ENCODE measurements at regions not wholly inside any gene's neighbourhood (a gene's known extent, or its start where the extent isn't known, plus 50 kb on each side); places are given as distances from the start of the nearest gene placed in this dataset.
"Not testable (repeated sequence)": the region's sequence is repeated elsewhere in the genome, so short reads cannot be mapped to it uniquely, and the experiment has no call there.

DNA sequence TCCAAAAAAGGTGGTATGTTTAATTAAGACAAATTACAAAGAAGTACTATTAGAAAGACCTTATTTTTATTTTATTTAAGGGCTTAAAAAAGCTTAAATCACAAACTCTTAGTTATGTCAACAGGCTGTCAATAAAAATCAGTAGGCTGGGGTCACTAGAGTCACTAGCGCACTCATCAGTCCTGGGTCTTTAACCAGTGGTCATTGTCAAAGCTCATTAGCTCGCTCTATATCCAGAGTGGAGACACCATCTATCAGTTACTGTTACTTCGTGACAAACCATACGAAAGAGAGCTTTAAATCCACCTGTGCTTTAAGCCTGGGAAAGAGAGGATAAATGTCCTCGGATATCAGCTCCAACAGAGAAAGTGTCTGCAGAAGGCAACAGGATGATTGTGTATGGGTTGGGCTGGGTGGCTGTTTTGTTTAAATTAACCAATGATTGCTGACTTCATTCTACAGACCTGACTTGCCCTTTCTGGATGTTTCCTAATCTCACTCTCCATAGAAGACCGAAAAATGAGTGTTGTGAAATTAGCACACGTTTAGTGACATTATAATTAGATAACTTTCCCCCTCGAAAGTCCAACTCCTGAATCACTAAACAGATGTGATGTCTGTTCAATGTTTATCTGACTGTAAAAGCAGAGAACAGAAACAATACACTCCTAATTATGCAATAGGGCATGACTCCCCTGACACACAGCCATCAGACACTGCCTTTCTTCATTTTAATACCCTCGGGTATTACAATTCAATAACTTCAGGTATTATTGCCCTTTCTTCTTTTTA is 123.6 kb upstream of the TNPO1 start:
- no peak for DNase-seq

GRCh38 chr5:72692231-72692637 is 124.2 kb upstream of the TNPO1 start:
- no peak for DNase-seq

DNA sequence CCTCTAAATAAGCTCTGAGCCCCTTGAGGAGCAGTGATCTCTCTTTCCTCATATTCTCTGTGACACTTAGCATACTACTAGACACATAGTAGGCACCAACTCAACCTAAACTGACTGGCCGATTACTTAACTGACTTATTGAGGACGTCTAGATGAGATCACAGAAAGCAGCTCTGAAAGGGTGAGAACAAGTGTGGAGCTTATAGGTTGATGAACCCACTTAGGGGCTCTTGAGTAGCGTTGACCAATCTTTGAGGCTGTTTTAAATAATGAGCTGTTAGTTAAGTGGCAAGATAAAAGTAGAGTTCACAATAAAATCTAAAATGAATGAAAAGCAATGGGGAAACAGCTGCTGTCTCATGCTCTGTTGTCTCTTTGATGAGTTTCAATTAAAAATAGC is 124.7 kb upstream of the TNPO1 start:
- no peak for DNase-seq

GRCh38 chr5:72688916-72689315 is 127.5 kb upstream of the TNPO1 start:
- no peak for DNase-seq

GRCh38 chr5:72687288-72687687 is 129.2 kb upstream of the TNPO1 start:
- no peak for DNase-seq

GRCh38 chr5:72682561-72682960 is 133.9 kb upstream of the TNPO1 start:
- no peak for DNase-seq

DNA sequence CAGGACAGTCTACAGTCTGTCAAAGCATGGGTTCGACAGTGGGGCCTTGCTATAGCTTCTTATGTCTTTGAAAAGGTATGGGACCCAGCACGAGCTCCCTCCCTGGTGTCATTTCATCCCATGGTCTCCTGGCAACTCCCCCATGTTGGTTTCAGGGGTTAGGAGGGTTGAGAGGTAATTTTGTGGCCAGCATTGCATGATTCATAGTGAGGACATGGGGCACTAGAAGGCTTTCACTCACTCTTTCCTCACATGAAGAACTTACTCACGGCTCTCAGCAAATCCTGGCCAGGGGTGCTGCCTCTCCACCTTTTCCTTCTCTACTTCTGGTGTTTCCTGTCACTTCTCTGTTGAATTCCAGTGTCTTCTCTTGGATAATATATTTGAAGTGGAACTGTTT is 134.7 kb upstream of the TNPO1 start:
- no peak for DNase-seq

- DNase-seq: no peak
Measured at GRCh38 chr5:72677447-72677846, 139.0 kb upstream of the TNPO1 start.

DNA sequence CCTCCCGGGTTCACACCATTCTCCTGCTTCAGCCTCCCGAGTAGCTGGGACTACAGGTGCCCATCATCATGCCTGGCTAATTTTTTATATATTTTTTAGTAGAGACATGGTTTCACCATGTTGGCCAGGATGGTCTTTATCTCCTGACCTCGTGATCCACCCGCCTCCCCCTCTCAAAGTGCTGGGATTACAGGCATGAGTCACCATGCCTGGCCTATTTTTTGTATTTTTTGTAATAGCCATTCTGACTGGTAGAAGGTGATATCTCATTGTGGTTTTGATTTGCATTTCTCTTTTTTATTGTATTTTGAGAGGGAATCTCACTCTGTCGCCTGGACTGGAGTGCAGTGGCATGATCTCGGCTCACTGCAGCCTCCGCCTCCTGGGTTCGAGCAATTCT is 139.6 kb upstream of the TNPO1 start:
- DNase-seq: not testable (repeated sequence)

GRCh38 chr5:72673623-72674022 is 142.8 kb upstream of the TNPO1 start:
- DNase-seq: no peak

DNA sequence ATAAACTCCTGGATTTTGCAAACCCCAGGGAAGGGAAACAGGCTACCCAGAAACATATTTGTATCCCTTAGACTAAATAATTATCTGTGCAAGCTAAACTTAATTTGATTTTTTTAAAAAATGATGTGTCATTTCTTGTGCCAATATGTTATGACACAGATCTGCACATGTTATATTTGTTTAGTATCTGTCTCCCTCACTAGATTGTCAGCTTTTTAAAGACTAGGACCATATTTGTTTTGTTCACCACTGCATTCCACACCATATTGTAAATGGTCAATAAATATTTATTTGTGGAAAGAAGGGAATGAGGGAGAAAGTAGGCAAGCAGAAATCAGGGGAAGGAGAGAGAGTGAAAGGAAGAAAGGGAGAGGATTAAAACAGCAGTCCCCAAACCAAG is 143.3 kb upstream of the TNPO1 start:
- no peak for DNase-seq

DNA sequence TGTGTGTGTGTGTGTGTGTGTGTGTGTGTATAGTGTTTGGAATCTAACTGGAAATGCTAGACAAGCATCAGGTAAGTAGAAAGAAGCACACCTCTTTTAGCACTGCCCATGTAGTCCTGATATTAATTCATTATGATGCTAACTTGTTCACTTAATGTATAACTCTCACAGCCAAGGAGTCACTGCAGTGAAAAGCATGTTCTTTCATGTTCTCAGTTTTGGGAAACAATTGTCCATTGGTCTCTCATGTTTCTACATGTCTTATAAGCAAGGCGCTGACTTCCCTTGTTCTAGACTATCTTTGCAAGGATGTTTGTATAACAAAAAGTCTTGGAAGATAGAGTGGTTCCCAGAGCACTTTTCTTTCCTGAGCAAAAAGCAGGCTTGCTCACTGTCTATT is 148.8 kb upstream of the TNPO1 start:
- no peak for DNase-seq

- DNase-seq: no peak
Measured at GRCh38 chr5:72662936-72663335, 153.5 kb upstream of the TNPO1 start.

DNA sequence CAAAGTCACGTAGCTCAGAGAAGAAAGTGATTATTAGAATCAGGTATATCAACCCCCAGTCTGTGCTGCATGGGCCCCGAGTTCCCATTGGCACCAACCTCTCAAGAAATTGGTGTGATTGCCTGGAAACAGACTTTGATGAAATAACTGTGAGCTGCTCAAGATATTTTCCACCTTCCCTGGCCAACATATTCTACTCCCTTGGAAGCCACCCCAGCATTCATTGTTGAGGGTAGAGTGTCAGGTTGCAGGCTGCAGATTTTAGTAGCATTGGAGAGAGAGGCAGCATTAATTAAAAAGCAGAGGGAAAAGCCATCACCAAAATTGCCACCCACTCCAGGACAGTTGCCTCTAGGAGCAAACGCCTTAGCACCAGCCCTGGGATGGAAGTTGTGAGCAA is 154.2 kb upstream of the TNPO1 start:
- no peak for DNase-seq

- no peak for DNase-seq
Measured at GRCh38 chr5:72661405-72661804, 154.2 kb upstream of the ZNF366 start.

GRCh38 chr5:72659726-72660125 is 152.5 kb upstream of the ZNF366 start:
- DNase-seq: no peak

DNA sequence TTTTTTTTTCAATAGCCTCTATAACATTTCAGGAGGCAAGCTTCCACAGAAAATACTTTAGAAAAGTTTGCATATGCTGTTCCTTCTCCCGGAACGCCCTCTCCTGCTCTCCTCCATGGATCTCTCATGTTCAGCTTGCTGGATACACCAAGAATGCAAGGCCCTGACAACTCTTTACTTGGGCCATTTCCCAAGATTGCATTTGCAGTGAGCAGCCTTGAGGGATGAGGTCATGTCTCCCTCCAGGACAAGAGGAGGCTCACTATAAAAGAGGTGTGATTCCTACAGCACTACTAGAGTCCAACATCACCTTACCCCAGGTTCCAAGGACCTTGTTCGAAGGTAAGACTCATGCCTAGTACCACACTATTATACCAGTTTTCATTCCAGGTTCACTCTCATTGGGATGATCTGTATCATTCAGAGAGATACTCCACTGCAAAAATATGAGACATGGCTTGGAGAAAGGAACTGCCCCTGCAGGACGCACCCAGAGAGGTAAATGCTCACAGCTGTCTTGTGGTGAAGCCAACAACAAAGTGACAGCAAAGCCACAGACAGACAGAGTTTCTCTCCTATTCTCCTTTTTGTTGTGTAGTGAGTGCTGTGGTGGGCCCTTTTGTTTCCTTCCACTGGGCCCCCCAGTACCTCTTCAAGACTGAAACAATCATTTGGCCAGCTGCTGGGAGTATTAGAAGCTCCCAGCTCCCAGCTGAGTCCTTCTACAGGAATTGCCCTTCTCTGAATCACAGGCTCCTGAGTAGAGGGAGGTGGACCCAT is 151.7 kb upstream of the ZNF366 start:
- no peak for DNase-seq

DNA sequence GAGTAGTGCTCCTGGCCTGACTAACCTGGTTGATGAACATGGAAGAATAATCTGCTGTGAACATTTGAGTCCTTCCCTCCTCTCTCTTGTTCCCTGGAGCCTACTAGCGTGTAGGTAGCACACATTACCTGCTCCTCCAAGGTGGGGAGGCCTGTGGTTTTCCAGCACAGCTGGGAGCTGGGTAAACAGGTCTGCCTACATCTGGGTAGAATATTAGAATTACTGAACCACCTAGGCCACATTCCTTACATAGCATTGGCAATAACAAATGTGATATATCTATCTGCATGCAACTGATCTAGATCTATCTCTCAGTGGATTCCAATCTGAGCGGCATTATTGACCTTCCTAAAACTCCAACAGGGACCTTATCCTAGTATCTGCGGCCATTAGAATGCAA is 151.0 kb upstream of the ZNF366 start:
- no peak for DNase-seq

GRCh38 chr5:72656756-72657513 is 149.7 kb upstream of the ZNF366 start:
- no peak for DNase-seq

GRCh38 chr5:72656331-72656730 is 149.1 kb upstream of the ZNF366 start:
- DNase-seq: no peak

DNA sequence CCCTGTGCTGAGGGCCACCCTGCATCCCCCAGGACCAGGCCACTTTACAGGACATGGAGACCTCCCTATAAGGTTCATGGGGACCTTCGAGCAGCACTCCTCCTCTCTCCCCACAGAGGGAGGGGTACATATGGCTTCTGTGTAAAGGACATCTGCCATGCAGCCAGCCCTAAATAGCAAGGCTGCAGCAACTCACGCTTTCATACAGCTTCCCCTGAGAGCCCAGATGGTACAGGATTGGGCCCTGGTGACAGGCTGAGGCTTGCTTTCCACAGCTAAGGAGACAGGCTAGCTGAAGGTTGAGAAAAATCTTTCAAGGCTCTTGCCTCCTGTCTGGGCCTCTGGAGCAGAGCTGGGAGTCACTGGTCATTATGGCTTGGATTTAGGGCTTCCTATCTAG is 147.0 kb upstream of the ZNF366 start:
- no peak for DNase-seq

GRCh38 chr5:72653586-72653985 is 146.4 kb upstream of the ZNF366 start:
- no peak for DNase-seq

GRCh38 chr5:72651779-72652178 is 144.6 kb upstream of the ZNF366 start:
- no peak for DNase-seq

- no peak for DNase-seq
Measured at GRCh38 chr5:72651109-72651508, 143.9 kb upstream of the ZNF366 start.

Measured in activated CD8-positive, alpha-beta memory T cell treated with anti-CD3 and anti-CD28 coated beads for 24 hours (primary cell).